WTC11 (cell line): ENCODE measurements at regions not wholly inside any gene's neighbourhood (a gene's known extent, or its start where the extent isn't known, plus 50 kb on each side); places are given as distances from the start of the nearest gene placed in this dataset.

Source experiments
- ATAC-seq: fragments of 200-7000 bp; cut with Tn5 transposase; 2 replicates; pipeline ENCODE4 v1.10.0; 2021; ENCODE audit warnings: mild to moderate bottlenecking, moderate library complexity
- CTCF ChIA-PET: fragments of 300-600 bp; sonication (Branson Sonifier 250); formaldehyde crosslinking; loops from one replicate; lab custom pipeline; 2021; ENCODE audit warnings: antibody characterized with exemption; lab: Charles Lee
- POLR2A ChIA-PET: fragments of 350-600 bp; sonication (Branson Sonifier 250); formaldehyde crosslinking; loops from one replicate; lab custom pipeline; 2021; ENCODE audit warnings: antibody characterized with exemption; lab: Charles Lee
- DNase-seq: peaks from one replicate; pipeline ENCODE4 v3.0.0; 2021; ENCODE audit warnings: low spot score
- H3K27ac Mint-ChIP-seq: 2 replicates; pipeline ENCODE4 v1.8.0; 2021; ENCODE audit warnings: mixed read lengths
- H3K27me3 Mint-ChIP-seq: 2 replicates; pipeline ENCODE4 v1.8.0; 2021; ENCODE audit warnings: low read depth, mild to moderate bottlenecking, moderate library complexity, mixed read lengths
- H3K36me3 Mint-ChIP-seq: 2 replicates; pipeline ENCODE4 v1.8.0; 2021; ENCODE audit warnings: mixed read lengths
- H3K4me1 Mint-ChIP-seq: 2 replicates; pipeline ENCODE4 v1.8.0; 2022; ENCODE audit warnings: mixed read lengths
- H3K4me3 Mint-ChIP-seq: 2 replicates; pipeline ENCODE4 v1.8.0; 2021; ENCODE audit warnings: mild to moderate bottlenecking, moderate library complexity, mixed read lengths
- H3K9me3 Mint-ChIP-seq: 2 replicates; pipeline ENCODE4 v1.8.0; 2021; ENCODE audit warnings: mixed read lengths
- FOXK1 ChIP-seq: sonication (generic); formaldehyde crosslinking; IDR thresholded peaks from 2 replicates; pipeline ENCODE4 v1.8.0; 2022; ENCODE audit warnings: mild to moderate bottlenecking, moderate library complexity, missing genetic modification reagents
- NR1H2 ChIP-seq: sonication (generic); formaldehyde crosslinking; IDR thresholded peaks from 2 replicates; pipeline ENCODE4 v1.9.0; 2021; ENCODE audit warnings: mild to moderate bottlenecking, moderate library complexity, missing genetic modification reagents
- RELA ChIP-seq: sonication (generic); formaldehyde crosslinking; IDR thresholded peaks from 2 replicates; pipeline ENCODE4 v1.8.1; 2022; ENCODE audit warnings: missing genetic modification reagents, mild to moderate bottlenecking, borderline replicate concordance
- RORB ChIP-seq: fragments of 250-450 bp; sonication (Bioruptor Pico); IDR thresholded peaks from 2 replicates; pipeline ENCODE4 v1.9.0; 2021; ENCODE audit warnings: mild to moderate bottlenecking
- SP1 ChIP-seq: sonication (generic); formaldehyde crosslinking; conservative IDR thresholded peaks from 2 replicates; pipeline ENCODE4 v1.8.1; 2022; ENCODE audit warnings: missing genetic modification reagents
- TEAD4 ChIP-seq: sonication (generic); formaldehyde crosslinking; IDR thresholded peaks from 2 replicates; pipeline ENCODE4 v1.8.0; 2022; ENCODE audit warnings: mild to moderate bottlenecking, missing genetic modification reagents
- TP53 ChIP-seq: sonication (generic); formaldehyde crosslinking; IDR thresholded peaks from 2 replicates; pipeline ENCODE4 v1.8.1; 2023; ENCODE audit warnings: mild to moderate bottlenecking, missing genetic modification reagents
- ZNF219 ChIP-seq: sonication (generic); formaldehyde crosslinking; IDR thresholded peaks from 2 replicates; pipeline ENCODE4 v1.8.0; 2023; ENCODE audit warnings: missing genetic modification reagents, mild to moderate bottlenecking, borderline replicate concordance
- ZNF263 ChIP-seq: sonication (generic); formaldehyde crosslinking; IDR thresholded peaks from 2 replicates; pipeline ENCODE4 v1.8.1; 2022; ENCODE audit warnings: low read depth, mild to moderate bottlenecking, moderate library complexity, missing genetic modification reagents
- TF ChIP-seq, protein P1 (sequence below): sonication (generic); formaldehyde crosslinking; IDR thresholded peaks from 2 replicates; pipeline ENCODE4 v1.8.0; 2022; ENCODE audit warnings: mild to moderate bottlenecking, missing genetic modification reagents
- TF ChIP-seq, protein P2 (sequence below): sonication (generic); formaldehyde crosslinking; IDR thresholded peaks from 2 replicates; pipeline ENCODE4 v1.8.1; 2022; ENCODE audit warnings: mild to moderate bottlenecking, moderate library complexity, missing genetic modification reagents
- TF ChIP-seq, protein P3 (sequence below): sonication (generic); formaldehyde crosslinking; IDR thresholded peaks from 2 replicates; pipeline ENCODE4 v1.8.0; 2022; ENCODE audit warnings: mild to moderate bottlenecking, missing genetic modification reagents
- TF ChIP-seq, protein P4 (sequence below): sonication (generic); formaldehyde crosslinking; IDR thresholded peaks from 2 replicates; pipeline ENCODE4 v1.8.1; 2022; ENCODE audit warnings: low read depth, missing genetic modification reagents, borderline replicate concordance
- TF ChIP-seq, protein P5 (sequence below): sonication (generic); formaldehyde crosslinking; IDR thresholded peaks from 2 replicates; pipeline ENCODE4 v1.8.1; 2023; ENCODE audit warnings: mild to moderate bottlenecking, missing genetic modification reagents, moderate library complexity
- TF ChIP-seq, protein P6 (sequence below): sonication (generic); formaldehyde crosslinking; IDR thresholded peaks from 2 replicates; pipeline ENCODE4 v1.8.0; 2022; ENCODE audit warnings: missing genetic modification reagents
- TF ChIP-seq, protein P7 (sequence below): sonication (generic); formaldehyde crosslinking; IDR thresholded peaks from 2 replicates; pipeline ENCODE4 v1.8.0; 2022; ENCODE audit warnings: mild to moderate bottlenecking, missing genetic modification reagents
- TF ChIP-seq, protein P8 (sequence below): sonication (generic); formaldehyde crosslinking; IDR thresholded peaks from 2 replicates; pipeline ENCODE4 v1.8.1; 2023; ENCODE audit warnings: mild to moderate bottlenecking, missing genetic modification reagents, borderline replicate concordance

DNA sequence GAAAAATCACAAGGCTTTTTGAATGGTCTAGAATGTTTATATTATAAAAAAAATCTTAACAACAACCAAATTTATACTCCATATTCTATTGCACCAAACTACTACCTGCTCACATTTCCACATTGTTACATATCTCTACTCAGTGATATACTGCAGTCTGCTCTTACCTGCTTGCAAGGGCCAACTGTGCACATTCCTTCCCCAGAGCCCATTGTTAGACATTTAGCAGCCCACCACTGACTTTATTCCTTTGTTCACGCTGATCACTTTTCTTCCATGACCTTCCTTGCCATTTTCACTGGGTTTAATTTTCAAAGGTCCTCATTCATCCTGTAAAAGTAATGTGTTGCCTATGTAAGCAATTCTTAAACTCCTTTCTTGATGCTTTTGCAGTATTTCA is 109.7 kb upstream of the KCNJ3 start (continued):
- TF ChIP-seq ZNF219, result no peak
- no peak for TF ChIP-seq RELA
- TF ChIP-seq, protein P1, sequence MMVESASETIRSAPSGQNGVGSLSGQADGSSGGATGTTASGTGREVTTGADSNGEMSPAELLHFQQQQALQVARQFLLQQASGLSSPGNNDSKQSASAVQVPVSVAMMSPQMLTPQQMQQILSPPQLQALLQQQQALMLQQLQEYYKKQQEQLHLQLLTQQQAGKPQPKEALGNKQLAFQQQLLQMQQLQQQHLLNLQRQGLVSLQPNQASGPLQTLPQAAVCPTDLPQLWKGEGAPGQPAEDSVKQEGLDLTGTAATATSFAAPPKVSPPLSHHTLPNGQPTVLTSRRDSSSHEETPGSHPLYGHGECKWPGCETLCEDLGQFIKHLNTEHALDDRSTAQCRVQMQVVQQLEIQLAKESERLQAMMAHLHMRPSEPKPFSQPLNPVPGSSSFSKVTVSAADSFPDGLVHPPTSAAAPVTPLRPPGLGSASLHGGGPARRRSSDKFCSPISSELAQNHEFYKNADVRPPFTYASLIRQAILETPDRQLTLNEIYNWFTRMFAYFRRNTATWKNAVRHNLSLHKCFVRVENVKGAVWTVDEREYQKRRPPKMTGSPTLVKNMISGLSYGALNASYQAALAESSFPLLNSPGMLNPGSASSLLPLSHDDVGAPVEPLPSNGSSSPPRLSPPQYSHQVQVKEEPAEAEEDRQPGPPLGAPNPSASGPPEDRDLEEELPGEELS (CRISPR knock-in tag), result no peak
- no peak for TF ChIP-seq SP1 (CRISPR knock-in tag)
- TF ChIP-seq, protein P2, sequence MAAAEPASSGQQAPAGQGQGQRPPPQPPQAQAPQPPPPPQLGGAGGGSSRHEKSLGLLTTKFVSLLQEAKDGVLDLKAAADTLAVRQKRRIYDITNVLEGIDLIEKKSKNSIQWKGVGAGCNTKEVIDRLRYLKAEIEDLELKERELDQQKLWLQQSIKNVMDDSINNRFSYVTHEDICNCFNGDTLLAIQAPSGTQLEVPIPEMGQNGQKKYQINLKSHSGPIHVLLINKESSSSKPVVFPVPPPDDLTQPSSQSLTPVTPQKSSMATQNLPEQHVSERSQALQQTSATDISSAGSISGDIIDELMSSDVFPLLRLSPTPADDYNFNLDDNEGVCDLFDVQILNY, result no peak

DNA sequence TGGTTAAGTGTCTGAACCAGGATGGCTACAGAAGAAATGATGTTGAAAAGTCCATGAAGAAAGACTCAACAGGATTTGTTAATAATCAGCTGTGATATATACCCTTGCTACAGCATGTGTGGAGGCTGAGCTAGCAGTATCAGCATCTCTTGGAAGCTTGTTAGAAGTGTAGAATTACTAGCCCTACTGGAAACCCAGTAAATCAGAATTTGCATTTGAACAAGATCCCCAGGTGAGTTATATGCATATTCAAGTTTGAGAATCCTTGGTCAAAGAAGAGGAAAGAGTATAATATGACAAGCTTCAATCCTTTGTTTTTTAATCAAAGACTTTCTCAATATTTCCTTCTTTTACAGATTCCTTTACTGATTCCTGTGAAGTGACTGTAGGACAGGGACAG is 109.0 kb upstream of the KCNJ3 start:
- H3K9me3 Mint-ChIP-seq, result peaks cover 3% of the 10 kb centered on the region; the same call in 1 of the 2 replicates
- no peaks in the 10 kb centered on the region for H3K36me3 Mint-ChIP-seq
- CTCF ChIA-PET, result interaction anchor here (0.7 to 1.3 kb wide), 4 partner anchors 14 to 82 kb away, joined by 3 to 6 read pairs (median 4); no protein-coding TSS in a partner anchor
- peak overlapping the region; percentile 97 for H3K27ac Mint-ChIP-seq
- TF ChIP-seq, protein P3, sequence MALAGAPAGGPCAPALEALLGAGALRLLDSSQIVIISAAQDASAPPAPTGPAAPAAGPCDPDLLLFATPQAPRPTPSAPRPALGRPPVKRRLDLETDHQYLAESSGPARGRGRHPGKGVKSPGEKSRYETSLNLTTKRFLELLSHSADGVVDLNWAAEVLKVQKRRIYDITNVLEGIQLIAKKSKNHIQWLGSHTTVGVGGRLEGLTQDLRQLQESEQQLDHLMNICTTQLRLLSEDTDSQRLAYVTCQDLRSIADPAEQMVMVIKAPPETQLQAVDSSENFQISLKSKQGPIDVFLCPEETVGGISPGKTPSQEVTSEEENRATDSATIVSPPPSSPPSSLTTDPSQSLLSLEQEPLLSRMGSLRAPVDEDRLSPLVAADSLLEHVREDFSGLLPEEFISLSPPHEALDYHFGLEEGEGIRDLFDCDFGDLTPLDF, result no peak
- TF ChIP-seq TP53 (CRISPR knock-in tag), result no peak
- no peak for TF ChIP-seq NR1H2
- TF ChIP-seq, protein P4, sequence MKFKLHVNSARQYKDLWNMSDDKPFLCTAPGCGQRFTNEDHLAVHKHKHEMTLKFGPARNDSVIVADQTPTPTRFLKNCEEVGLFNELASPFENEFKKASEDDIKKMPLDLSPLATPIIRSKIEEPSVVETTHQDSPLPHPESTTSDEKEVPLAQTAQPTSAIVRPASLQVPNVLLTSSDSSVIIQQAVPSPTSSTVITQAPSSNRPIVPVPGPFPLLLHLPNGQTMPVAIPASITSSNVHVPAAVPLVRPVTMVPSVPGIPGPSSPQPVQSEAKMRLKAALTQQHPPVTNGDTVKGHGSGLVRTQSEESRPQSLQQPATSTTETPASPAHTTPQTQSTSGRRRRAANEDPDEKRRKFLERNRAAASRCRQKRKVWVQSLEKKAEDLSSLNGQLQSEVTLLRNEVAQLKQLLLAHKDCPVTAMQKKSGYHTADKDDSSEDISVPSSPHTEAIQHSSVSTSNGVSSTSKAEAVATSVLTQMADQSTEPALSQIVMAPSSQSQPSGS (CRISPR knock-in tag), result no peak
- no peak for TF ChIP-seq SP1 (CRISPR knock-in tag)
- TF ChIP-seq RORB, result no peak
- TF ChIP-seq, protein P5, sequence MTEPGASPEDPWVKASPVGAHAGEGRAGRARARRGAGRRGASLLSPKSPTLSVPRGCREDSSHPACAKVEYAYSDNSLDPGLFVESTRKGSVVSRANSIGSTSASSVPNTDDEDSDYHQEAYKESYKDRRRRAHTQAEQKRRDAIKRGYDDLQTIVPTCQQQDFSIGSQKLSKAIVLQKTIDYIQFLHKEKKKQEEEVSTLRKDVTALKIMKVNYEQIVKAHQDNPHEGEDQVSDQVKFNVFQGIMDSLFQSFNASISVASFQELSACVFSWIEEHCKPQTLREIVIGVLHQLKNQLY (CRISPR knock-in tag), result no peak
- TF ChIP-seq TEAD4, result no peak
- TF ChIP-seq FOXK1, result no peak
- TF ChIP-seq, protein P6, sequence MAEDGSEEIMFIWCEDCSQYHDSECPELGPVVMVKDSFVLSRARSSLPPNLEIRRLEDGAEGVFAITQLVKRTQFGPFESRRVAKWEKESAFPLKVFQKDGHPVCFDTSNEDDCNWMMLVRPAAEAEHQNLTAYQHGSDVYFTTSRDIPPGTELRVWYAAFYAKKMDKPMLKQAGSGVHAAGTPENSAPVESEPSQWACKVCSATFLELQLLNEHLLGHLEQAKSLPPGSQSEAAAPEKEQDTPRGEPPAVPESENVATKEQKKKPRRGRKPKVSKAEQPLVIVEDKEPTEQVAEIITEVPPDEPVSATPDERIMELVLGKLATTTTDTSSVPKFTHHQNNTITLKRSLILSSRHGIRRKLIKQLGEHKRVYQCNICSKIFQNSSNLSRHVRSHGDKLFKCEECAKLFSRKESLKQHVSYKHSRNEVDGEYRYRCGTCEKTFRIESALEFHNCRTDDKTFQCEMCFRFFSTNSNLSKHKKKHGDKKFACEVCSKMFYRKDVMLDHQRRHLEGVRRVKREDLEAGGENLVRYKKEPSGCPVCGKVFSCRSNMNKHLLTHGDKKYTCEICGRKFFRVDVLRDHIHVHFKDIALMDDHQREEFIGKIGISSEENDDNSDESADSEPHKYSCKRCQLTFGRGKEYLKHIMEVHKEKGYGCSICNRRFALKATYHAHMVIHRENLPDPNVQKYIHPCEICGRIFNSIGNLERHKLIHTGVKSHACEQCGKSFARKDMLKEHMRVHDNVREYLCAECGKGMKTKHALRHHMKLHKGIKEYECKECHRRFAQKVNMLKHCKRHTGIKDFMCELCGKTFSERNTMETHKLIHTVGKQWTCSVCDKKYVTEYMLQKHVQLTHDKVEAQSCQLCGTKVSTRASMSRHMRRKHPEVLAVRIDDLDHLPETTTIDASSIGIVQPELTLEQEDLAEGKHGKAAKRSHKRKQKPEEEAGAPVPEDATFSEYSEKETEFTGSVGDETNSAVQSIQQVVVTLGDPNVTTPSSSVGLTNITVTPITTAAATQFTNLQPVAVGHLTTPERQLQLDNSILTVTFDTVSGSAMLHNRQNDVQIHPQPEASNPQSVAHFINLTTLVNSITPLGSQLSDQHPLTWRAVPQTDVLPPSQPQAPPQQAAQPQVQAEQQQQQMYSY (CRISPR knock-in tag), result no peak
- TF ChIP-seq, protein P7, sequence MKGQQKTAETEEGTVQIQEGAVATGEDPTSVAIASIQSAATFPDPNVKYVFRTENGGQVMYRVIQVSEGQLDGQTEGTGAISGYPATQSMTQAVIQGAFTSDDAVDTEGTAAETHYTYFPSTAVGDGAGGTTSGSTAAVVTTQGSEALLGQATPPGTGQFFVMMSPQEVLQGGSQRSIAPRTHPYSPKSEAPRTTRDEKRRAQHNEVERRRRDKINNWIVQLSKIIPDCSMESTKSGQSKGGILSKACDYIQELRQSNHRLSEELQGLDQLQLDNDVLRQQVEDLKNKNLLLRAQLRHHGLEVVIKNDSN (CRISPR knock-in tag), result no peak
- TF ChIP-seq ZNF263 (CRISPR knock-in tag), result no peak
- TF ChIP-seq, protein P8, sequence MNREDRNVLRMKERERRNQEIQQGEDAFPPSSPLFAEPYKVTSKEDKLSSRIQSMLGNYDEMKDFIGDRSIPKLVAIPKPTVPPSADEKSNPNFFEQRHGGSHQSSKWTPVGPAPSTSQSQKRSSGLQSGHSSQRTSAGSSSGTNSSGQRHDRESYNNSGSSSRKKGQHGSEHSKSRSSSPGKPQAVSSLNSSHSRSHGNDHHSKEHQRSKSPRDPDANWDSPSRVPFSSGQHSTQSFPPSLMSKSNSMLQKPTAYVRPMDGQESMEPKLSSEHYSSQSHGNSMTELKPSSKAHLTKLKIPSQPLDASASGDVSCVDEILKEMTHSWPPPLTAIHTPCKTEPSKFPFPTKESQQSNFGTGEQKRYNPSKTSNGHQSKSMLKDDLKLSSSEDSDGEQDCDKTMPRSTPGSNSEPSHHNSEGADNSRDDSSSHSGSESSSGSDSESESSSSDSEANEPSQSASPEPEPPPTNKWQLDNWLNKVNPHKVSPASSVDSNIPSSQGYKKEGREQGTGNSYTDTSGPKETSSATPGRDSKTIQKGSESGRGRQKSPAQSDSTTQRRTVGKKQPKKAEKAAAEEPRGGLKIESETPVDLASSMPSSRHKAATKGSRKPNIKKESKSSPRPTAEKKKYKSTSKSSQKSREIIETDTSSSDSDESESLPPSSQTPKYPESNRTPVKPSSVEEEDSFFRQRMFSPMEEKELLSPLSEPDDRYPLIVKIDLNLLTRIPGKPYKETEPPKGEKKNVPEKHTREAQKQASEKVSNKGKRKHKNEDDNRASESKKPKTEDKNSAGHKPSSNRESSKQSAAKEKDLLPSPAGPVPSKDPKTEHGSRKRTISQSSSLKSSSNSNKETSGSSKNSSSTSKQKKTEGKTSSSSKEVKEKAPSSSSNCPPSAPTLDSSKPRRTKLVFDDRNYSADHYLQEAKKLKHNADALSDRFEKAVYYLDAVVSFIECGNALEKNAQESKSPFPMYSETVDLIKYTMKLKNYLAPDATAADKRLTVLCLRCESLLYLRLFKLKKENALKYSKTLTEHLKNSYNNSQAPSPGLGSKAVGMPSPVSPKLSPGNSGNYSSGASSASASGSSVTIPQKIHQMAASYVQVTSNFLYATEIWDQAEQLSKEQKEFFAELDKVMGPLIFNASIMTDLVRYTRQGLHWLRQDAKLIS (CRISPR knock-in tag), result no peak
- H3K27me3 Mint-ChIP-seq, result no peaks in the 10 kb centered on the region
- DNase-seq, result no peak
- ATAC-seq, result peak; percentile 92
- peaks cover 18% of the 10 kb centered on the region for H3K4me1 Mint-ChIP-seq
- POLR2A ChIA-PET, result interaction anchor here (0.6 kb wide), 1 partner anchor 49 kb away, joined by 5 read pairs; no protein-coding TSS in a partner anchor
- H3K4me3 Mint-ChIP-seq, result peak overlapping the region; percentile 48
